ENCODE measurements at regions not wholly inside any gene's neighbourhood (a gene's known extent, or its start where the extent isn't known, plus 50 kb on each side); places are given as distances from the start of the nearest gene placed in this dataset.

- H3K27me3 ChIP-seq, result no peaks in the 10 kb centered on the region
- 84 to 86% (median 85%) methylated on average over 8 of the region's 8 CpGs for WGBS, 4 donors
- H3K27ac ChIP-seq, result no peak overlapping the region
- no peak for DNase-seq
- ATAC-seq, result no peak
- H3K4me3 ChIP-seq, result no peak overlapping the region
- TF ChIP-seq CTCF (IDR thresholded peaks at IDR 0.05) (no peak), POLR2A (IDR thresholded peaks at IDR 0.05) (no peak)
- H3K36me3 ChIP-seq, result no peaks in the 10 kb centered on the region
- H3K9me3 ChIP-seq, result no peaks in the 10 kb centered on the region
- intact Hi-C loops (cut with DNase I), result no loop called here
- peaks cover 0 to 12% (median 0%) of the 10 kb centered on the region in 12 donors for H3K4me1 ChIP-seq
These were observed 98.2 kb downstream of the PRLHR start for GRCh38 chr10:118497227-118497626.

GRCh38 chr10:118496525-118496924, 98.9 kb downstream of the PRLHR start:
- ATAC-seq (peak in 1 of 4 donors; percentile 34), DNase-seq (no peak)
- intact Hi-C loops (cut with DNase I), result no loop called here
- Histone ChIP-seq H3K4me1 (peaks cover 0 to 12% (median 0%) of the 10 kb centered on the region in 12 donors), H3K27me3 (no peaks in the 10 kb centered on the region), H3K9me3 (no peaks in the 10 kb centered on the region), H3K27ac (no peak overlapping the region), H3K4me3 (no peak overlapping the region), H3K36me3 (no peaks in the 10 kb centered on the region)
- 48 to 59% (median 50%) methylated on average over 3 of the region's 3 CpGs for WGBS, 4 donors
- no peak for TF ChIP-seq CTCF (IDR thresholded peaks at IDR 0.05)
- TF ChIP-seq POLR2A (IDR thresholded peaks at IDR 0.05), result no peak

- Histone ChIP-seq H3K9me3 (no peaks in the 10 kb centered on the region), H3K4me3 (no peak overlapping the region), H3K36me3 (no peaks in the 10 kb centered on the region), H3K27ac (no peak overlapping the region), H3K4me1 (peaks cover 0 to 12% (median 0%) of the 10 kb centered on the region in 12 donors), H3K27me3 (no peaks in the 10 kb centered on the region)
- 44 to 70% (median 65%) methylated on average over 2 of the region's 2 CpGs for WGBS, 4 donors
- TF ChIP-seq CTCF (IDR thresholded peaks at IDR 0.05), result no peak
- no peak for TF ChIP-seq POLR2A (IDR thresholded peaks at IDR 0.05)
- DNase-seq (no peak), ATAC-seq (peak in 3 of 4 donors; percentile 74 to 77 (median 74))
- intact Hi-C loops (cut with DNase I), result no loop called here
These were observed 99.9 kb downstream of the PRLHR start for GRCh38 chr10:118495499-118495898.

- ATAC-seq (no peak), DNase-seq (no peak)
- Histone ChIP-seq H3K27ac (no peak overlapping the region), H3K4me3 (no peak overlapping the region), H3K36me3 (no peaks in the 10 kb centered on the region), H3K4me1 (peaks cover 0 to 9% (median 0%) of the 10 kb centered on the region in 12 donors), H3K9me3 (no peaks in the 10 kb centered on the region), H3K27me3 (no peaks in the 10 kb centered on the region)
- intact Hi-C loops (cut with DNase I), result no loop called here
- no peak for TF ChIP-seq CTCF (IDR thresholded peaks at IDR 0.05)
- no peak for TF ChIP-seq POLR2A (IDR thresholded peaks at IDR 0.05)
- WGBS, 4 donors, result 0 to 56% (median 19%) methylated on average over 1 of the region's 1 CpG
These were observed 104.4 kb downstream of the PRLHR start for GRCh38 chr10:118491055-118491454.

All from heart left ventricle (tissue), 16 donors.